ENCODE measurements at regions not wholly inside any gene's neighbourhood (a gene's known extent, or its start where the extent isn't known, plus 50 kb on each side); places are given as distances from the start of the nearest gene placed in this dataset.

- no peak for DNase-seq (ENCODE audit: extremely low spot score)
- TF ChIP-seq CTCF (IDR thresholded peaks at IDR 0.05; ENCODE audit: control extremely low read depth, extremely low read depth, low read depth, missing control alignments): no peak
- ChIA-PET POLR2A (no interaction called here), CTCF (no interaction called here)
Measured at GRCh38 chr10:10617686-10618085, 400.0 kb upstream of the CELF2 start.

- no peak for TF ChIP-seq CTCF (IDR thresholded peaks at IDR 0.05; ENCODE audit: control extremely low read depth, extremely low read depth, low read depth, missing control alignments)
- POLR2A ChIA-PET: no interaction called here
- CTCF ChIA-PET: no interaction called here
- DNase-seq (ENCODE audit: extremely low spot score): no peak
Measured at GRCh38 chr10:10618139-10618538, 399.5 kb upstream of the CELF2 start.

GRCh38 chr10:10623958-10624566, 393.6 kb upstream of the CELF2 start:
- ChIA-PET CTCF (no interaction called here), POLR2A (no interaction called here)
- TF ChIP-seq CTCF (IDR thresholded peaks at IDR 0.05; ENCODE audit: control extremely low read depth, extremely low read depth, low read depth, missing control alignments): no peak
- DNase-seq (ENCODE audit: extremely low spot score): no peak

GRCh38 chr10:10624567-10624962, 393.1 kb upstream of the CELF2 start:
- POLR2A ChIA-PET: no interaction called here
- CTCF ChIA-PET: no interaction called here
- DNase-seq (ENCODE audit: extremely low spot score): no peak
- TF ChIP-seq CTCF (IDR thresholded peaks at IDR 0.05; ENCODE audit: control extremely low read depth, extremely low read depth, low read depth, missing control alignments): no peak

- no peak for TF ChIP-seq CTCF (IDR thresholded peaks at IDR 0.05; ENCODE audit: control extremely low read depth, extremely low read depth, low read depth, missing control alignments)
- ChIA-PET CTCF (interaction anchor here (1.1 kb wide), 1 partner anchor 11 kb away, joined by 3 read pairs; no protein-coding TSS in a partner anchor), POLR2A (no interaction called here)
- no peak for DNase-seq (ENCODE audit: extremely low spot score)
Measured at GRCh38 chr10:10625491-10625890, 392.2 kb upstream of the CELF2 start.

- ChIA-PET CTCF (no interaction called here), POLR2A (no interaction called here)
- DNase-seq (ENCODE audit: extremely low spot score): no peak
- no peak for TF ChIP-seq CTCF (IDR thresholded peaks at IDR 0.05; ENCODE audit: control extremely low read depth, extremely low read depth, low read depth, missing control alignments)
Measured at GRCh38 chr10:10626734-10627133, 390.9 kb upstream of the CELF2 start.

GRCh38 chr10:10627414-10627813, 390.3 kb upstream of the CELF2 start:
- no peak for DNase-seq (ENCODE audit: extremely low spot score)
- ChIA-PET POLR2A (no interaction called here), CTCF (interaction anchor here (1.5 to 1.7 kb wide), 2 partner anchors 12 to 15 kb away, joined by 3 read pairs; no protein-coding TSS in a partner anchor)
- no peak for TF ChIP-seq CTCF (IDR thresholded peaks at IDR 0.05; ENCODE audit: control extremely low read depth, extremely low read depth, low read depth, missing control alignments)
